PC-3 (cell line): ENCODE measurements at regions not wholly inside any gene's neighbourhood (a gene's known extent, or its start where the extent isn't known, plus 50 kb on each side); places are given as distances from the start of the nearest gene placed in this dataset.

Experiments
- CTCF ChIP-seq: fragments of 300-600 bp; sonication (generic); conservative IDR thresholded peaks from 2 replicates; pipeline ENCODE4 v1.5.1; 2017; ENCODE audit warnings: antibody characterized with exemption, low read depth, mild to moderate bottlenecking, low read length
- EZH2 ChIP-seq: fragments of 300-600 bp; sonication (generic); IDR thresholded peaks from one replicate; pipeline ENCODE4 v1.6.1; 2017; ENCODE audit warnings: antibody characterized with exemption, mild to moderate bottlenecking, low read length; ENCODE audit not compliant: unreplicated experiment

- TF ChIP-seq EZH2 (no peak), CTCF (no peak)
These were observed 748.0 kb upstream of the IGFBP3 start for GRCh38 chr7:46669028-46669427.
